Ishikawa (cell line): ENCODE measurements at regions not wholly inside any gene's neighbourhood (a gene's known extent, or its start where the extent isn't known, plus 50 kb on each side); places are given as distances from the start of the nearest gene placed in this dataset.

Source experiments
- EGR1 ChIP-seq: IDR thresholded peaks from 2 replicates; pipeline ENCODE4 v1.6.1; 2012
- EP300 ChIP-seq: IDR thresholded peaks from 2 replicates; pipeline ENCODE4 v1.6.1; 2012; ENCODE audit warnings: borderline replicate concordance
- FOXM1 ChIP-seq: IDR thresholded peaks from 2 replicates; pipeline ENCODE4 v1.6.1; 2012; ENCODE audit warnings: low read depth, borderline replicate concordance
- NFIC ChIP-seq: IDR thresholded peaks from 2 replicates; pipeline ENCODE4 v1.6.1; 2012
- RAD21 ChIP-seq: IDR thresholded peaks from 2 replicates; pipeline ENCODE4 v1.6.1; 2012; ENCODE audit warnings: low read depth
- TAF1 ChIP-seq: IDR thresholded peaks from 2 replicates; pipeline ENCODE4 v1.6.1; 2012; ENCODE audit warnings: low read depth, mild to moderate bottlenecking
- TCF12 ChIP-seq: IDR thresholded peaks from 2 replicates; pipeline ENCODE4 v1.6.1; 2012; ENCODE audit warnings: low read depth
- TEAD4 ChIP-seq: IDR thresholded peaks from 2 replicates; pipeline ENCODE4 v1.6.1; 2012
- YY1 ChIP-seq: IDR thresholded peaks from 2 replicates; pipeline ENCODE4 v1.6.1; 2012; ENCODE audit warnings: low read depth
- TF ChIP-seq, protein P1 (sequence below): IDR thresholded peaks from 2 replicates; pipeline ENCODE4 v1.6.1; 2012
- TF ChIP-seq, protein P2 (sequence below): IDR thresholded peaks from 2 replicates; pipeline ENCODE4 v1.6.1; 2012; ENCODE audit warnings: low read depth, mild to moderate bottlenecking

DNA sequence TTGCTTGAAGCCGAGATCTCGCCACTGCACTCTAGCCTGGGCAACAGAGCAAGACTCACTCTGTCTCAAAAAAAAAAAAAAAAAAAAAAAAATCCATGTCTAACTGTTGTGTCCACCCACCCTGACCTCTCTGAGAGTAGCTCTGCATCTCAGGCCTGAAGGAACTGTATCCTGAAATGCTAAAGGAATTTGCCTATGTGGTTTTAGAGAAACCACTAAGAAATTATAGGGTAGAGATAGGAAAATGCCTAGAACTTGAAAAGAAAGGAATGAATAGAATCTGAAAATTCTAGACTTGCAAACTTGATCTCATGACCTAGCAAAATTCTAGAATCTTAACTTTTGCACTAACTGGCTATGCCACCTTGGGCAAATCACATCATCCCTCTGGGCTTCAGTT is 217.5 kb upstream of the ROPN1 start:
- TF ChIP-seq RAD21 (no peak), TAF1 (no peak), YY1 (no peak), TEAD4 (no peak), FOXM1 (no peak), NFIC (no peak), TCF12 (no peak), EP300 (no peak), EGR1 (no peak)
- TF ChIP-seq, protein P1, sequence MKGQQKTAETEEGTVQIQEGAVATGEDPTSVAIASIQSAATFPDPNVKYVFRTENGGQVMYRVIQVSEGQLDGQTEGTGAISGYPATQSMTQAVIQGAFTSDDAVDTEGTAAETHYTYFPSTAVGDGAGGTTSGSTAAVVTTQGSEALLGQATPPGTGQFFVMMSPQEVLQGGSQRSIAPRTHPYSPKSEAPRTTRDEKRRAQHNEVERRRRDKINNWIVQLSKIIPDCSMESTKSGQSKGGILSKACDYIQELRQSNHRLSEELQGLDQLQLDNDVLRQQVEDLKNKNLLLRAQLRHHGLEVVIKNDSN, result no peak
- TF ChIP-seq, protein P2, sequence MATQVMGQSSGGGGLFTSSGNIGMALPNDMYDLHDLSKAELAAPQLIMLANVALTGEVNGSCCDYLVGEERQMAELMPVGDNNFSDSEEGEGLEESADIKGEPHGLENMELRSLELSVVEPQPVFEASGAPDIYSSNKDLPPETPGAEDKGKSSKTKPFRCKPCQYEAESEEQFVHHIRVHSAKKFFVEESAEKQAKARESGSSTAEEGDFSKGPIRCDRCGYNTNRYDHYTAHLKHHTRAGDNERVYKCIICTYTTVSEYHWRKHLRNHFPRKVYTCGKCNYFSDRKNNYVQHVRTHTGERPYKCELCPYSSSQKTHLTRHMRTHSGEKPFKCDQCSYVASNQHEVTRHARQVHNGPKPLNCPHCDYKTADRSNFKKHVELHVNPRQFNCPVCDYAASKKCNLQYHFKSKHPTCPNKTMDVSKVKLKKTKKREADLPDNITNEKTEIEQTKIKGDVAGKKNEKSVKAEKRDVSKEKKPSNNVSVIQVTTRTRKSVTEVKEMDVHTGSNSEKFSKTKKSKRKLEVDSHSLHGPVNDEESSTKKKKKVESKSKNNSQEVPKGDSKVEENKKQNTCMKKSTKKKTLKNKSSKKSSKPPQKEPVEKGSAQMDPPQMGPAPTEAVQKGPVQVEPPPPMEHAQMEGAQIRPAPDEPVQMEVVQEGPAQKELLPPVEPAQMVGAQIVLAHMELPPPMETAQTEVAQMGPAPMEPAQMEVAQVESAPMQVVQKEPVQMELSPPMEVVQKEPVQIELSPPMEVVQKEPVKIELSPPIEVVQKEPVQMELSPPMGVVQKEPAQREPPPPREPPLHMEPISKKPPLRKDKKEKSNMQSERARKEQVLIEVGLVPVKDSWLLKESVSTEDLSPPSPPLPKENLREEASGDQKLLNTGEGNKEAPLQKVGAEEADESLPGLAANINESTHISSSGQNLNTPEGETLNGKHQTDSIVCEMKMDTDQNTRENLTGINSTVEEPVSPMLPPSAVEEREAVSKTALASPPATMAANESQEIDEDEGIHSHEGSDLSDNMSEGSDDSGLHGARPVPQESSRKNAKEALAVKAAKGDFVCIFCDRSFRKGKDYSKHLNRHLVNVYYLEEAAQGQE, result no peak
